CD14-positive monocyte (primary cell): ENCODE measurements at regions not wholly inside any gene's neighbourhood (a gene's known extent, or its start where the extent isn't known, plus 50 kb on each side); places are given as distances from the start of the nearest gene placed in this dataset.

ENCODE experiments used
- DNase-seq, 3 donors: peaks; one replicate each; pipeline ENCODE4 v3.0.0-alpha.2; 2011 to 2022
- H2AFZ ChIP-seq: 2 replicates; pipeline ENCODE4 v1.6.0; 2012; ENCODE audit warnings: mild to moderate bottlenecking, low read depth, low read length, inconsistent platforms; ENCODE audit not compliant: insufficient read depth, poor library complexity, severe bottlenecking
- H3K27ac ChIP-seq, 2 donors: 1 replicate in 1 of 2; 2 replicates in 1 of 2; pipeline ENCODE4 v1.5.1; 2012 to 2013; ENCODE audit warnings: low read length in 2 of 2, control low read depth in 1 of 2, inconsistent platforms in 1 of 2, low read depth in 1 of 2, mild to moderate bottlenecking in 1 of 2
- H3K27me3 ChIP-seq, 2 donors: one replicate each; pipeline versions ENCODE4 v1.6.0 to v1.6.1; 2011 to 2013; ENCODE audit warnings: low read length in 2 of 2; ENCODE audit not compliant: control insufficient read depth in 2 of 2, insufficient read depth in 2 of 2
- H3K36me3 ChIP-seq, 2 donors: replicated peaks in 1 of 2; 1 replicate in 1 of 2; 2 replicates in 1 of 2; pipeline versions ENCODE4 v1.5.1 to v1.6.1; 2012 to 2013; ENCODE audit warnings: low read length in 2 of 2, control low read depth in 1 of 2, inconsistent platforms in 1 of 2, mild to moderate bottlenecking in 1 of 2; ENCODE audit not compliant: insufficient read depth in 2 of 2, control insufficient read depth in 1 of 2
- H3K4me1 ChIP-seq, 2 donors: 1 replicate in 1 of 2; 2 replicates in 1 of 2; pipeline versions ENCODE4 v1.5.1 to v1.6.1; 2012 to 2013; ENCODE audit warnings: low read length in 2 of 2, control low read depth in 1 of 2, inconsistent platforms in 1 of 2, mild to moderate bottlenecking in 1 of 2, moderate library complexity in 1 of 2; ENCODE audit not compliant: insufficient read depth in 2 of 2, control insufficient read depth in 1 of 2
- H3K4me2 ChIP-seq: replicated peaks from 2 replicates; pipeline ENCODE3; 2012; ENCODE audit warnings: low read length, moderate library complexity, mild to moderate bottlenecking; ENCODE audit not compliant: poor library complexity, severe bottlenecking; ENCODE audit errors: extremely low read depth
- H3K4me3 ChIP-seq, 3 experiments: fragments of 200-600 bp in 1 of 3; sonication (generic) in 1 of 3; replicated peaks in 1 of 3; 1 replicate in 2 of 3; 2 replicates in 1 of 3; pipeline ENCODE4 v1.5.1; 2011 to 2013; ENCODE audit warnings: low read length in 3 of 3, mild to moderate bottlenecking in 3 of 3, control low read depth in 2 of 3, low read depth in 2 of 3, inconsistent platforms in 1 of 3, moderate library complexity in 1 of 3
- H3K79me2 ChIP-seq: 2 replicates; pipeline ENCODE4 v1.6.0; 2012; ENCODE audit warnings: mild to moderate bottlenecking, control low read depth, inconsistent platforms, low read length, moderate library complexity; ENCODE audit not compliant: insufficient read depth
- H3K9ac ChIP-seq: 2 replicates; pipeline ENCODE4 v1.6.0; 2017; ENCODE audit warnings: low read length, mild to moderate bottlenecking; ENCODE audit not compliant: insufficient read depth, poor library complexity, severe bottlenecking
- H3K9me3 ChIP-seq, 2 donors: replicated peaks in 1 of 2; 1 replicate in 1 of 2; 2 replicates in 1 of 2; pipeline versions ENCODE4 v1.5.1 to v1.6.1; 2012 to 2013; ENCODE audit warnings: low read length in 2 of 2, control low read depth in 1 of 2; ENCODE audit not compliant: control insufficient read depth in 1 of 2, insufficient read depth in 1 of 2
- H4K20me1 ChIP-seq: 2 replicates; pipeline ENCODE4 v1.6.0; 2012; ENCODE audit warnings: mild to moderate bottlenecking, low read length, control low read depth, moderate library complexity; ENCODE audit not compliant: insufficient read depth
- H3K27ac Mint-ChIP-seq, 7 donors: one replicate each; pipeline ENCODE4 v1.8.0; 2020; ENCODE audit warnings: mild to moderate bottlenecking in 7 of 7, mixed read lengths in 7 of 7, moderate library complexity in 6 of 7, inconsistent platforms in 2 of 7
- H3K27me3 Mint-ChIP-seq, 3 donors: one replicate each; pipeline ENCODE4 v1.8.0; 2021 to 2022; ENCODE audit warnings: low read depth in 3 of 3, mild to moderate bottlenecking in 3 of 3, mixed read lengths in 3 of 3, moderate library complexity in 3 of 3, inconsistent platforms in 1 of 3
- H3K36me3 Mint-ChIP-seq, 2 donors: one replicate each; pipeline ENCODE4 v1.8.0; 2020; ENCODE audit warnings: mixed read lengths in 2 of 2, inconsistent platforms in 1 of 2, mild to moderate bottlenecking in 1 of 2
- H3K4me1 Mint-ChIP-seq: one replicate; pipeline ENCODE4 v1.8.0; 2020; ENCODE audit warnings: mild to moderate bottlenecking, mixed read lengths
- H3K4me3 Mint-ChIP-seq, 2 donors: one replicate each; pipeline ENCODE4 v1.8.0; 2020; ENCODE audit warnings: mild to moderate bottlenecking in 2 of 2, mixed read lengths in 2 of 2, moderate library complexity in 1 of 2
- H3K9me3 Mint-ChIP-seq, 7 donors: one replicate each; pipeline ENCODE4 v1.8.0; 2020 to 2022; ENCODE audit warnings: mixed read lengths in 7 of 7, mild to moderate bottlenecking in 6 of 7, moderate library complexity in 6 of 7, inconsistent platforms in 2 of 7
- WGBS: methylation state at CpG from one replicate; pipeline ENCODE4 v1.1.5; 2013; ENCODE audit warnings: missing lambda C conversion rate; ENCODE audit not compliant: insufficient coverage; 5-methylcytosine and 5-hydroxymethylcytosine counted together
- intact Hi-C, 2 donors: fragments of 100-400 bp; cut with micrococcal nuclease; formaldehyde crosslinking; loops; one replicate each; pipeline versions ENCODE4 v1.15.0 to v1.15.1; 2023
- TF ChIP-seq, protein P1 (sequence below): fragments of 200-600 bp; IDR thresholded peaks from one replicate; pipeline ENCODE4 v1.8.0; 2022; ENCODE audit warnings: antibody characterized with exemption, mild to moderate bottlenecking

DNA sequence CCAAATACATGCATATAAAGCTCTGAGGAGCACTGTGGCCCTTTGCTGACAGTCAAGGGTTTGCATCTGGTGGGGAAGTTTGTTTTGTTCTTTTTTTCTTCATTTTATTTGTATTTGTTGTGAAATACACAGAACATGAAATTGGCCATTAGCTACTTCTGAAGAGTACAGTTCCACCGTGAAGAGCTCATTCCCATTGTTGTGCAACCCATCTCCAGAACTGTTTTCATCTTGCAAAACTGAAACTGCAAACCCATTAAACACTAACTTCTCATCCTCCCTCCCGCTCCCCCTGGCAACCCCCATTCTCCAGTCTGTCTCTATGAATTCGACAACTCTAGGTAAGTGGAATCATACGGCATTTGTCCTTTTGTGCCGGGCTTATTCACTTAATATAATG lies 231.3 kb downstream of the TFAP2C start:
- H3K27me3 ChIP-seq = peaks cover 0 to 4% of the 10 kb centered on the region in 2 donors
- TF ChIP-seq, protein P1, sequence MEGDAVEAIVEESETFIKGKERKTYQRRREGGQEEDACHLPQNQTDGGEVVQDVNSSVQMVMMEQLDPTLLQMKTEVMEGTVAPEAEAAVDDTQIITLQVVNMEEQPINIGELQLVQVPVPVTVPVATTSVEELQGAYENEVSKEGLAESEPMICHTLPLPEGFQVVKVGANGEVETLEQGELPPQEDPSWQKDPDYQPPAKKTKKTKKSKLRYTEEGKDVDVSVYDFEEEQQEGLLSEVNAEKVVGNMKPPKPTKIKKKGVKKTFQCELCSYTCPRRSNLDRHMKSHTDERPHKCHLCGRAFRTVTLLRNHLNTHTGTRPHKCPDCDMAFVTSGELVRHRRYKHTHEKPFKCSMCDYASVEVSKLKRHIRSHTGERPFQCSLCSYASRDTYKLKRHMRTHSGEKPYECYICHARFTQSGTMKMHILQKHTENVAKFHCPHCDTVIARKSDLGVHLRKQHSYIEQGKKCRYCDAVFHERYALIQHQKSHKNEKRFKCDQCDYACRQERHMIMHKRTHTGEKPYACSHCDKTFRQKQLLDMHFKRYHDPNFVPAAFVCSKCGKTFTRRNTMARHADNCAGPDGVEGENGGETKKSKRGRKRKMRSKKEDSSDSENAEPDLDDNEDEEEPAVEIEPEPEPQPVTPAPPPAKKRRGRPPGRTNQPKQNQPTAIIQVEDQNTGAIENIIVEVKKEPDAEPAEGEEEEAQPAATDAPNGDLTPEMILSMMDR = no peak
- Mint-ChIP-seq H3K27me3 (peaks cover 3 to 30% (median 17%) of the 10 kb centered on the region in 3 donors), H3K4me1 (peaks cover 3% of the 10 kb centered on the region), H3K4me3 (no peak overlapping the region), H3K27ac (no peak overlapping the region), H3K9me3 (no peaks in the 10 kb centered on the region), H3K36me3 (no peaks in the 10 kb centered on the region)
- DNase-seq = no peak
- H4K20me1 ChIP-seq = no peaks in the 10 kb centered on the region
- 10% methylated on average over 2 of the region's 5 CpGs for WGBS
- no peak overlapping the region for H3K4me2 ChIP-seq
- no peak overlapping the region for H3K27ac ChIP-seq
- H2AFZ ChIP-seq = no peak overlapping the region
- no peak overlapping the region for H3K4me3 ChIP-seq
- intact Hi-C loops = no loop called here
- H3K4me1 ChIP-seq = no peaks in the 10 kb centered on the region
- no peaks in the 10 kb centered on the region for H3K9me3 ChIP-seq
- no peak overlapping the region for H3K9ac ChIP-seq
- no peaks in the 10 kb centered on the region for H3K79me2 ChIP-seq
- H3K36me3 ChIP-seq = no peaks in the 10 kb centered on the region

DNA sequence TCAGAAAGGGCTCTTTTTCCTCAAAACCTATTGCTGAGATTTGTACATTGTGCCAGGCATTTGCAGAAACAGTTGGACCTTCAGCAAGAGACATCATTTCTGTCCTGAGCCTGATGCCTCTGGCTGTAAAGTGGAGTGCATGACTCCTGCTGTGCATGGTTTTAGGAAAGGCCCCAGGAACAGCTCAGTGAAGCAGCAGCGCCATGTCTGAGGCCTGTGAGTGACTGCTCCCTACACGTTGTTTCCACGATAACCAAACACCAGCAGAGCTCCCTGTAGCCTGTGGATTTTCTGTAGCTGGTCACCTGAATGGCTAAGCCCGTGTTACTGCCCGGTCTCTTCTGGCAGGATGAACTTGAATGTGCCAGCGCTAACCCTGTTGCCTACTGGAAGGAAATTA lies 232.5 kb downstream of the TFAP2C start:
- TF ChIP-seq, protein P1 = no peak
- Histone ChIP-seq H3K36me3 (no peaks in the 10 kb centered on the region), H3K4me1 (no peaks in the 10 kb centered on the region), H3K79me2 (no peaks in the 10 kb centered on the region), H3K4me3 (no peak overlapping the region), H3K9me3 (no peaks in the 10 kb centered on the region), H3K27ac (no peak overlapping the region), H2AFZ (no peak overlapping the region), H3K9ac (no peak overlapping the region), H3K4me2 (no peak overlapping the region), H4K20me1 (no peaks in the 10 kb centered on the region), H3K27me3 (peaks cover 0 to 4% of the 10 kb centered on the region in 2 donors)
- no peak for DNase-seq
- Mint-ChIP-seq H3K9me3 (peaks cover 0 to 1% (median 0%) of the 10 kb centered on the region in 7 donors), H3K27ac (no peak overlapping the region), H3K36me3 (no peaks in the 10 kb centered on the region), H3K4me1 (peaks cover 3% of the 10 kb centered on the region), H3K4me3 (no peak overlapping the region), H3K27me3 (peaks cover 3 to 30% (median 17%) of the 10 kb centered on the region in 3 donors)
- WGBS = 41% methylated on average over 5 of the region's 6 CpGs
- intact Hi-C loops = no loop called here
